ENCODE measurements at regions not wholly inside any gene's neighbourhood (a gene's known extent, or its start where the extent isn't known, plus 50 kb on each side); places are given as distances from the start of the nearest gene placed in this dataset.

DNA sequence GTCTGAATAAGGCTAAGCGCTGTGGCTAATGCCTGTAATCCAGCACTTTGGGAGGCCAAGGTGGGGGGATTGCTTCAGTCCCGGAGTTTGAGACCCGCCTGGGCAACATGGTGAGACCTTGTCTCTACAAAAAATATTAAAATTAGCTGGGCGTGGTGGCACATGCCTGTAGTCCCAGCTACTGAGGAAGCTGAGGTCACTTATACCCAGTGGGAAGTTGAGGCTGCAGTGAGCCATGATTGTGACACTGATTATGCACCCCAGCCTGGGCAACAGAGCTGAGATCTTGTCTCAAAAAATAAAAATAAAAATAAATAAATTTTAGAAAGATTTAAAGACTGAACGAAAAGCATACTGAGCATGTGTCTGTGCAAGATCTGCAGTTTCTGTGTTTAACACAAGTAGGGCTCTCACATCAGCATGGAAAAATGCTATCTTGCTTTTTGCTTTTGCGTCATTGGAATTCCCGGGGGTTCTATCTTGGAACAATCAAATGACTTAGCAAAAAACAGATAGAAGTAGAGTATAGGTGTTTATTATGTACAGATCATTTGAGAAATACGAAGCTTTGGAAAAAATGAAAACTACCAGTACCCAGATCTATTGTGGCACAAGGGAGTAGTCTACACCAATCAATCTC is 161.9 kb downstream of the CAPZA3 start:
- TF ChIP-seq POLR2A (IDR thresholded peaks at IDR 0.05) (no peak), POLR2AphosphoS5 (IDR thresholded peaks at IDR 0.05) (no peak)
- TF ChIP-seq, protein P1, sequence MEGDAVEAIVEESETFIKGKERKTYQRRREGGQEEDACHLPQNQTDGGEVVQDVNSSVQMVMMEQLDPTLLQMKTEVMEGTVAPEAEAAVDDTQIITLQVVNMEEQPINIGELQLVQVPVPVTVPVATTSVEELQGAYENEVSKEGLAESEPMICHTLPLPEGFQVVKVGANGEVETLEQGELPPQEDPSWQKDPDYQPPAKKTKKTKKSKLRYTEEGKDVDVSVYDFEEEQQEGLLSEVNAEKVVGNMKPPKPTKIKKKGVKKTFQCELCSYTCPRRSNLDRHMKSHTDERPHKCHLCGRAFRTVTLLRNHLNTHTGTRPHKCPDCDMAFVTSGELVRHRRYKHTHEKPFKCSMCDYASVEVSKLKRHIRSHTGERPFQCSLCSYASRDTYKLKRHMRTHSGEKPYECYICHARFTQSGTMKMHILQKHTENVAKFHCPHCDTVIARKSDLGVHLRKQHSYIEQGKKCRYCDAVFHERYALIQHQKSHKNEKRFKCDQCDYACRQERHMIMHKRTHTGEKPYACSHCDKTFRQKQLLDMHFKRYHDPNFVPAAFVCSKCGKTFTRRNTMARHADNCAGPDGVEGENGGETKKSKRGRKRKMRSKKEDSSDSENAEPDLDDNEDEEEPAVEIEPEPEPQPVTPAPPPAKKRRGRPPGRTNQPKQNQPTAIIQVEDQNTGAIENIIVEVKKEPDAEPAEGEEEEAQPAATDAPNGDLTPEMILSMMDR (IDR thresholded peaks at IDR 0.05): no peak
